HEK293T (cell line): ENCODE measurements at regions not wholly inside any gene's neighbourhood (a gene's known extent, or its start where the extent isn't known, plus 50 kb on each side); places are given as distances from the start of the nearest gene placed in this dataset.

Experiments used
- BHLHE40 ChIP-seq: fragments of 450-650 bp; IDR thresholded peaks from 2 replicates; pipeline ENCODE4 v1.6.1; 2016; ENCODE audit warnings: mild to moderate bottlenecking, moderate library complexity, borderline replicate concordance
- FOXA1 ChIP-seq: fragments of 450-650 bp; IDR thresholded peaks from 2 replicates; pipeline ENCODE4 v1.6.1; 2016; ENCODE audit warnings: mild to moderate bottlenecking
- FOXK2 ChIP-seq: fragments of 450-650 bp; IDR thresholded peaks from 2 replicates; pipeline ENCODE4 v1.6.1; 2016; ENCODE audit warnings: mild to moderate bottlenecking
- NFRKB ChIP-seq: fragments of 450-650 bp; IDR thresholded peaks from 2 replicates; pipeline ENCODE4 v1.6.1; 2016; ENCODE audit warnings: mild to moderate bottlenecking, moderate library complexity
- TARDBP ChIP-seq: fragments of 450-650 bp; IDR thresholded peaks from 2 replicates; pipeline ENCODE4 v1.6.1; 2016
- ZNF384 ChIP-seq: fragments of 450-650 bp; IDR thresholded peaks from 2 replicates; pipeline ENCODE4 v1.6.1; 2016
- TF ChIP-seq, protein P1 (sequence below): fragments of 450-650 bp; IDR thresholded peaks from 2 replicates; pipeline ENCODE4 v1.6.1; 2016

- TF ChIP-seq FOXK2 (no peak), NFRKB (no peak), TARDBP (no peak), FOXA1 (no peak), ZNF384 (no peak), BHLHE40 (no peak)
- TF ChIP-seq, protein P1, sequence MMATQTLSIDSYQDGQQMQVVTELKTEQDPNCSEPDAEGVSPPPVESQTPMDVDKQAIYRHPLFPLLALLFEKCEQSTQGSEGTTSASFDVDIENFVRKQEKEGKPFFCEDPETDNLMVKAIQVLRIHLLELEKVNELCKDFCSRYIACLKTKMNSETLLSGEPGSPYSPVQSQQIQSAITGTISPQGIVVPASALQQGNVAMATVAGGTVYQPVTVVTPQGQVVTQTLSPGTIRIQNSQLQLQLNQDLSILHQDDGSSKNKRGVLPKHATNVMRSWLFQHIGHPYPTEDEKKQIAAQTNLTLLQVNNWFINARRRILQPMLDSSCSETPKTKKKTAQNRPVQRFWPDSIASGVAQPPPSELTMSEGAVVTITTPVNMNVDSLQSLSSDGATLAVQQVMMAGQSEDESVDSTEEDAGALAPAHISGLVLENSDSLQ: no peak
These were observed 170.4 kb upstream of the NR5A2 start for GRCh38 chr1:199857108-199857507.
